Epithelial cell of esophagus (primary cell): ENCODE measurements at regions not wholly inside any gene's neighbourhood (a gene's known extent, or its start where the extent isn't known, plus 50 kb on each side); places are given as distances from the start of the nearest gene placed in this dataset.

Experiments
- DNase-seq: peaks from one replicate; pipeline ENCODE4 v3.0.0; 2010; ENCODE audit warnings: low read depth
- H3K4me3 ChIP-seq: 2 replicates; pipeline ENCODE4 v1.5.1; 2011; ENCODE audit warnings: mild to moderate bottlenecking, low read length, control low read depth
- TF ChIP-seq, protein P1 (sequence below): IDR thresholded peaks from 2 replicates; pipeline ENCODE4 v1.5.1; 2011; ENCODE audit warnings: low read depth, mild to moderate bottlenecking, low read length, control low read depth, inconsistent platforms; ENCODE audit not compliant: insufficient read depth; ENCODE audit errors: missing control alignments

DNA sequence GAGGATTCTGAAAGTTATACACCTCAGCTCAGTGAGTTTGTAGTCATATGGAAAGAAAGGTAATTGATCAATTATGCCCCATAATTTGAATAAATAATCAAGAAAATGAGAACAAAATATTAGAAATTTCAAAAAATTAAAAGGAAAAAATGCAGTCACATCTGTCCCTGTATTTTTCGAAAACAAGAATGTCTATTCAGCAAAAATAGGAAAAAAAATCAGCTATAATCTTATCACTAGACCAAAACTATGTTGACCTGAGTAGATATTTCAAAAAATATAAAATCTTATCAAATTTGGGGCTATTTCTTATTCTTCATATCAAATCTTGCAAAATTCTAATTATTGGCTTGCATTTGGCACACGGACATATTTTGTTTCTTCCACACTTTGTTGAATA, 501.2 kb upstream of the CNTN3 start:
- no peak for DNase-seq
- TF ChIP-seq, protein P1, sequence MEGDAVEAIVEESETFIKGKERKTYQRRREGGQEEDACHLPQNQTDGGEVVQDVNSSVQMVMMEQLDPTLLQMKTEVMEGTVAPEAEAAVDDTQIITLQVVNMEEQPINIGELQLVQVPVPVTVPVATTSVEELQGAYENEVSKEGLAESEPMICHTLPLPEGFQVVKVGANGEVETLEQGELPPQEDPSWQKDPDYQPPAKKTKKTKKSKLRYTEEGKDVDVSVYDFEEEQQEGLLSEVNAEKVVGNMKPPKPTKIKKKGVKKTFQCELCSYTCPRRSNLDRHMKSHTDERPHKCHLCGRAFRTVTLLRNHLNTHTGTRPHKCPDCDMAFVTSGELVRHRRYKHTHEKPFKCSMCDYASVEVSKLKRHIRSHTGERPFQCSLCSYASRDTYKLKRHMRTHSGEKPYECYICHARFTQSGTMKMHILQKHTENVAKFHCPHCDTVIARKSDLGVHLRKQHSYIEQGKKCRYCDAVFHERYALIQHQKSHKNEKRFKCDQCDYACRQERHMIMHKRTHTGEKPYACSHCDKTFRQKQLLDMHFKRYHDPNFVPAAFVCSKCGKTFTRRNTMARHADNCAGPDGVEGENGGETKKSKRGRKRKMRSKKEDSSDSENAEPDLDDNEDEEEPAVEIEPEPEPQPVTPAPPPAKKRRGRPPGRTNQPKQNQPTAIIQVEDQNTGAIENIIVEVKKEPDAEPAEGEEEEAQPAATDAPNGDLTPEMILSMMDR, result no peak
- no peak overlapping the region for H3K4me3 ChIP-seq

DNA sequence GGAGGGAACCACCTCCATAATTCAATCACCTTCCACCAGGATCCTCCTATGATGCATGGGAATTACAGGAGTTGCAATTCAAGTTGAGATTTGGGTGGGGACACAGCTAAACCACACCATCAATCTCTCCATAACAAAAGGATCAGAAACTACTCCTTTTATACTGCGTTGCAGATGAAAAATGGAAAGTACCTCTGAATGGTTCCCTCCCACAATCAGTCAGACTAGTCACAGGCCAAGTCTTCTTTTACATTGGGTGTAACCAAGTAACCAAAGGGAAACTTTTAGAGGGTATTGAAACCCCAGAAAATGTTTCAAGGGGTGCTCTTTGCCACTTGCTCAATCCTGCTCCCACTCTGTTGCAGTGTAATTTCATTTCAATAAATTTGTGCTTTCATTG, 504.3 kb upstream of the CNTN3 start:
- TF ChIP-seq, protein P1, result no peak
- DNase-seq, result no peak
- no peak overlapping the region for H3K4me3 ChIP-seq

DNA sequence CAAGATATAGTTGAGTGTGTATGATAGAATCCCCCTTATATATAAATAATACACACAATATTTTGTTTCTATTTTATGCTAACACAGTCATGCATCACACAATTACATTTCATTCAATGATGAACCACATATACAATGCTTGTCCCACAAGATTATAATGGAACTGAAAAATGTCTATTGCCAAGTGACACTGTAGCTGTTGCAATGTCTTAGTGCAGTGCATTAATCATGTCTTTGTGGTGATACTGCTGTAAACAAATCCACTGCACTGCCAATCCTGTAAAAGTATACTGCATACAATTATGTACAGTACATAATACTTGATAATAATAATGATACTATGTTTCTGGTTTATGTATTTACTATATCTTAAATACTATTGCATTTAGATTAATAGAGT, 512.1 kb upstream of the CNTN3 start:
- DNase-seq, result no peak
- TF ChIP-seq, protein P1, result no peak
- H3K4me3 ChIP-seq, result no peak overlapping the region

DNA sequence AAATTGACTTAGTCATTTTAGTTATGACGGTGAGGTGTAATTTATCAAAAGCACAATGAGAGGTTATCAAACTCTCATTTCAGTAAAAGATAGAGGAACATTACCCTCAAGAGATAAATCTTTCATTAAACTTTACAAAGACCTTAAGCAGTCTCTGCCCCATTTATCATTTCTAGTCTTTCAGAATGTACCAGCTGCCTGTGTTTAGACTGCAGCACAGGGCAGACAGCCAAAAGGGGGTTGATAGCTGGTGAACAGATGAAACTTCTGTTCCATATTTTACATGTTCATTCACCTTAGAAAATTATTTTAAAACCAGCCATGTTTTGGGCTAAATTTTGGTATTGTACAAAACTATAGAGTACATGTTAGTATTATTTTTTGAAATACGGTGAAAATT, 514.6 kb upstream of the CNTN3 start:
- no peak overlapping the region for H3K4me3 ChIP-seq
- no peak for DNase-seq
- TF ChIP-seq, protein P1, result no peak

DNA sequence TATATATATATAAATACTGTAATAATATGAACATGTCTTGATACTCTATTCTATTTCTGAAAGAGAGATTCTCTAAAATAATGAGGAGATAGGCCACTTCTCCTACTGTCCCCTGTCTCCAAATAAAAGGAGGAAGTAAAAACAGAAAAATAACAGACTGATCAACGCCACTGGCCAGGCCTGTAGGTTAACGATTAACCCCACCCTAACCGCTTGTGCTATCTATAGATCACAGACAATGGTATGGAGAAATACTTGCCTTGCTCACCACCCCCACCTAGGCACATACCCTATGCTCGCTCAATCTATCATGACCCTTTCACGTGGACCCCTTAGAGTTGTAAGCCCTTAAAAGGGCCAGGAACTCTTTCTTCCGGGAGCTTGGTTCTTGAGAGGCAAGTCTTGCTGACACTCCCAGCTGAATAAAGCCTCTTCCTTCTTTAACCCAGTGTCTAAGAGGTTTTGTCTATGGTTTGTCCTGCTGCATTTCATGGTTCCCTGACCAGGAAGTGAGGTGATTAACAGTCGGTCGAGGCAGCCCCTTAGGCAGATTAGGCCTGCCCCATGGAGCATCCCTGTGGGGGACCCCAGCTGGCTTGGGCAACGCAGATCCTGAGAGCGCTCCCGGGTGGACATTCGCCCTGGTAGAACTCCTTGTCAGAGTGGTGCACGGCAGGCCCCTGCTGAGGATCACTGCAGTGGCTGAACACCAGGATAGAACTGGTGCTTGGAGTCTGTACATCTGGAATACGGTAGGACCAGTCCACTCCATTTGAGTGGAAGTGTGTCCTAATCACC, 521.8 kb upstream of the CNTN3 start:
- no peak overlapping the region for H3K4me3 ChIP-seq
- no peak for DNase-seq
- TF ChIP-seq, protein P1, result no peak

DNA sequence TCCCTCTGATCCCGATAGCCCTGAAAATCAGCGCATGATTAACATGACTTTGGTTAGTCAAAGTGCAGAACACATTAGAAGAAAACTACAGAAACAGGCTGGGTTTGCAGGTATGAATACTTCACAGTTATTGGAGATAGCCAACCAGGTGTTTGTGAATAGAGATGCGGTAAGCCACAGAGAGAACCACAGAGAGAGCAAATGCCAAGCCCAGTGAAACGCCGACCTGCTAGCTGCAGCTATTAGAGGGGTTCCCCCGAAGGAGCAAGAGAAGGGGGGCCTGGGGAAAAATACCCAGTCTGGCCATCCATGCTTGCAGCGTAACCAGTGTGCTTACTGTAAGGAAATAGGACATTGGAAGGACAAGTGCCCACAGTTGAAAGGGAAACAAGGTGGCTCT, 523.9 kb upstream of the CNTN3 start:
- TF ChIP-seq, protein P1, result no peak
- H3K4me3 ChIP-seq, result no peak overlapping the region
- no peak for DNase-seq
